GM10248 (cell line): ENCODE measurements at regions not wholly inside any gene's neighbourhood (a gene's known extent, or its start where the extent isn't known, plus 50 kb on each side); places are given as distances from the start of the nearest gene placed in this dataset.

Experiments used
- CTCF ChIA-PET: fragments of 300-600 bp; sonication (Branson Sonifier 250); formaldehyde crosslinking; extraction: SDS; loops from one replicate; lab custom pipeline; 2021; ENCODE audit warnings: antibody characterized with exemption; lab: Yijun Ruan, JAX
- POLR2A ChIA-PET: fragments of 350-650 bp; sonication (Branson Sonifier 250); formaldehyde crosslinking; extraction: SDS; loops from one replicate; lab custom pipeline; 2020; ENCODE audit warnings: antibody characterized with exemption; lab: Yijun Ruan, JAX
- DNase-seq: peaks from one replicate; pipeline ENCODE4 v3.0.0; 2012; ENCODE audit errors: extremely low spot score
- TF ChIP-seq, protein P1 (sequence below): IDR thresholded peaks from 2 replicates; pipeline ENCODE4 v1.5.1; 2012; ENCODE audit warnings: mild to moderate bottlenecking, low read depth; ENCODE audit errors: extremely low read depth, missing control alignments, control extremely low read depth

DNA sequence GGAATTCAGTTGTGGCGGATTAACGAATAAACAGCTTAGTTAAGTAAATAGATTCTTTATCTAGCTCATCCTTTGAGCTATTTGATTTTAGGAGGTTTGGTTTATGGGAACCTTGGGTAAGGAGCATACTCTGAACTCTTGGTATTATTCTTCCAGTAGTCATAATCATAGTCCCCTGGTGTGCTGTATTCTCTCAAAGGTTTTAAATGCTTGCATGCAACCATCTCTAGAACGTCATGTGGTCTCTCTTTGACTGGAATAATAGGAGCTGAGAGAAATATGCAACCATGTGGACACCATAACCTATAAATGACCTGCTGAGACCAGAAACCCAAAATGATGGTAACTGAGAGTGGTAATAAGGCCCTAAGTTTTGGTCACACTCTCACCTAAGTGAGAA is 951.6 kb upstream of the MIR17HG start:
- CTCF ChIA-PET = interaction anchor here (0.9 kb wide), 1 partner anchor 10 kb away, joined by 3 read pairs; no protein-coding TSS in a partner anchor
- POLR2A ChIA-PET = no interaction called here

DNA sequence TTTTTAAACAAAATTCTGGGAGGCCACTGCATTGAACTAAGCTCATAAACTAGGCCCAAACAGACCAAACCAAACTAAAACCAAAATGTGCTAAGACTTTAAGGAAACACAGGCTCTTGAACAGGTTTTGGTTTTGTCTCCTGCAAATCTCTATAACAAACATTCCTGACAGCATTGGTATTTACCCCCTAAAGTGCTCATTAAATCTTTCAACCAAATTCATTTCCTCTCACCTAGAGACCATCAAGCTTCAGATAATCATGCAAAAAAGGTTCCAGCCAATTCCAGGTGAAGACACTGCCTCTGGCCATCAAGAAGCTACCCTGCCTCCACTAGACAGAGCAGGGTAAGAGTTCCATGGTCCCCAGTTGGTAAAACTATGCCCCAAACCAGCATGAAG is 951.2 kb upstream of the MIR17HG start:
- TF ChIP-seq, protein P1, sequence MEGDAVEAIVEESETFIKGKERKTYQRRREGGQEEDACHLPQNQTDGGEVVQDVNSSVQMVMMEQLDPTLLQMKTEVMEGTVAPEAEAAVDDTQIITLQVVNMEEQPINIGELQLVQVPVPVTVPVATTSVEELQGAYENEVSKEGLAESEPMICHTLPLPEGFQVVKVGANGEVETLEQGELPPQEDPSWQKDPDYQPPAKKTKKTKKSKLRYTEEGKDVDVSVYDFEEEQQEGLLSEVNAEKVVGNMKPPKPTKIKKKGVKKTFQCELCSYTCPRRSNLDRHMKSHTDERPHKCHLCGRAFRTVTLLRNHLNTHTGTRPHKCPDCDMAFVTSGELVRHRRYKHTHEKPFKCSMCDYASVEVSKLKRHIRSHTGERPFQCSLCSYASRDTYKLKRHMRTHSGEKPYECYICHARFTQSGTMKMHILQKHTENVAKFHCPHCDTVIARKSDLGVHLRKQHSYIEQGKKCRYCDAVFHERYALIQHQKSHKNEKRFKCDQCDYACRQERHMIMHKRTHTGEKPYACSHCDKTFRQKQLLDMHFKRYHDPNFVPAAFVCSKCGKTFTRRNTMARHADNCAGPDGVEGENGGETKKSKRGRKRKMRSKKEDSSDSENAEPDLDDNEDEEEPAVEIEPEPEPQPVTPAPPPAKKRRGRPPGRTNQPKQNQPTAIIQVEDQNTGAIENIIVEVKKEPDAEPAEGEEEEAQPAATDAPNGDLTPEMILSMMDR = no peak
- POLR2A ChIA-PET = no interaction called here
- no peak for DNase-seq
- CTCF ChIA-PET = interaction anchor here (0.9 kb wide), 1 partner anchor 10 kb away, joined by 3 read pairs; no protein-coding TSS in a partner anchor

More for the DNA sequence above, 951.6 kb upstream of the MIR17HG start:
- TF ChIP-seq, protein P1 = no peak
- no peak for DNase-seq

DNA sequence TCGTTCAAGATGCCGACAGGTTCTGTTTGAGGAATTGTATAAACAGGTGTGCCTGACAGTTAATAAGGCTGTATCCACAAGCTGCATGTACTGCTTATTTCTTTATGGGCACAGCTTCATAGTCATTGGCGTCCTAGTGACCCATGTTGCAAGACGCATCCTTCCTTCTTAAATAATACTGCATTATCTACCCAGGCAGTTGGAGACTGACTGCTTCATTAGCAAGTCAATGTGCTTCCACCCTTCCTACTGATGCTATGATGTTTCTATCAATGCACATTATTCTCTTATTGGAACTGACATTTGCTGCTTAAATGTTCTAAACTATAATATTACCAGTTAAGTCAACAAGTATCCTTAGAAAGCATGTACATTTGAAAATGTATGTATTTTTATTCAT is 950.0 kb upstream of the MIR17HG start:
- ChIA-PET POLR2A (no interaction called here), CTCF (no interaction called here)
- TF ChIP-seq, protein P1 = no peak
- no peak for DNase-seq

DNA sequence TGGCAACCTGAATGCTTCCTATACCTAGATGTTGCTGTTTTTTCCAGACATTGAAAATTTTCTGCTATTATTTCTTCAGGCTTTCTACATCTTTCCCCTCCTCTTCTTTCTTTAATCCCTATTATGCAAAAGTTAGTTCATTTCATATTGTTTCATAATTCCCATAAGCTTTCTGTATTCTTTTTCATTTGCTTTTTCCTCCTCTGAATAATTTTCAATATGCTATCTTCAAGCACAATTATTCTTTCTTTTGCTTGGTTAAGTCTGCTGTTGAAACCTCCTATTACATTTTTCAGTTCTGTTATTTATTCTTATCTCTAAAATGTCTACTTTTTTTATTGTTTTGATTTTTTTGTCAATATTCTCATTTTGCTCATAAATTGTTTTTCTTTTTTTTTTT is 947.1 kb upstream of the MIR17HG start:
- ChIA-PET CTCF (interaction anchor here (1.0 to 1.2 kb wide), 2 partner anchors 10 to 13 kb away, joined by 3 read pairs; no protein-coding TSS in a partner anchor), POLR2A (no interaction called here)
- TF ChIP-seq, protein P1 = no peak
- no peak for DNase-seq

DNA sequence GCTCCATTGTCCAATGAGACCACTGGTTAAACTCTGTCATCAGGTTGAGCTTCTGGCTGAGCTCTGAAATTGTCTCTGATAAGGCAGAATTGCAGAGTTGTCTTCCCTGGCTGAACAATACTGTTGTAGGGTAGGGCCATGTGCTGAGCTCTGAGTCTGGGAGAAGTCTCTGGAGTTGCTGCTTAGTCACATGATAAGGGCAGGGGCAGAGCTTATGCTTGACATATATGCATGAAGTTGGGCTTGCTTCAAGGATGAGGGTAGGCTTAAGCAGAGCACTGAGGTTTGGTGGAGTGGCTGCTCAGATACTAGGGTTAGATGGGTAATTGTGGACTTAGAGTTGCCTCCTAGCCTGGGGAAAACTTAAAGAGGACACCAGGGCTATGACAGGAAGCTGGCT is 946.3 kb upstream of the MIR17HG start:
- TF ChIP-seq, protein P1 = no peak
- DNase-seq = no peak
- ChIA-PET POLR2A (no interaction called here), CTCF (interaction anchor here (1.0 to 1.5 kb wide), 4 partner anchors 9 to 20 kb away, joined by 3 to 4 read pairs (median 4); no protein-coding TSS in a partner anchor)

DNA sequence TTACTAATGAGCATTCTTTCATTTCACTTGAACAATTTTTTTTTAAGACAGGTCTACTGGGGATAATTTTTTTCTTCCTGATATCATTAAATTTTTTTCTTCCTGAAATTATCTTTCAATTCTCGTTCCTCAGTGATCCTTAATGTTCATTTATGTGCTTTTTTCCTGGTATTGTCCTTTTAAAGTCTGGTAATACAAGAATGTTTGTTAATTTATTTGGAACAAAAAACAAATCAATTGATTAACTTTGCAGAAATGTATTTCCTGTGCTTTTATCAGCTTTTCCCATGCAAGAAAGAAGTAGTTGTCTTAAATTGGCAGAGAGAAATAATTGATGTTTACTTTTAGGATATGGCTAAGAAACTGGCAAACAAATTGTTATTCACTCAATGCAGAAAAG is 945.4 kb upstream of the MIR17HG start:
- DNase-seq = no peak
- TF ChIP-seq, protein P1 = no peak
- ChIA-PET POLR2A (no interaction called here), CTCF (interaction anchor here (1.3 to 1.5 kb wide), 2 partner anchors 18 to 19 kb away, joined by 4 read pairs; no protein-coding TSS in a partner anchor)

DNA sequence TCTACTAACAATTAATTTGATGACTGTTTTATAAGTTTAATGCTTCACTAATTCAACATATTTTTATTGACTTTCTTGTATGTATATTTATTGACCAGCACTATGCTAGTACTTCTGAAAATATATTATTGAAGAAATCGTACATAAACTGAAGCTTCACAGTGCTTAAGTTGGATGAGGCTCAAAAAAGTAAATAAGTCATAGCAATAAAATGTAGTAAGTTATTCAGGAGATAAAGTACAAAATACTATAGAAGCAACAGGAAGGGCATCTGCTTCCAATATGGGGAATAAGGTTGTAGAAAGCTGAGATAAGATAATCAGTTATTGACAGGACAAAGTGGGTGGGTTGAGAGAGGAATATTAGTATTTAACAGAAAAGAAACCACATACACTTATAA is 944.9 kb upstream of the MIR17HG start:
- ChIA-PET POLR2A (no interaction called here), CTCF (no interaction called here)
- DNase-seq = no peak
- TF ChIP-seq, protein P1 = no peak
